ENCODE measurements at regions not wholly inside any gene's neighbourhood (a gene's known extent, or its start where the extent isn't known, plus 50 kb on each side); places are given as distances from the start of the nearest gene placed in this dataset.

DNA sequence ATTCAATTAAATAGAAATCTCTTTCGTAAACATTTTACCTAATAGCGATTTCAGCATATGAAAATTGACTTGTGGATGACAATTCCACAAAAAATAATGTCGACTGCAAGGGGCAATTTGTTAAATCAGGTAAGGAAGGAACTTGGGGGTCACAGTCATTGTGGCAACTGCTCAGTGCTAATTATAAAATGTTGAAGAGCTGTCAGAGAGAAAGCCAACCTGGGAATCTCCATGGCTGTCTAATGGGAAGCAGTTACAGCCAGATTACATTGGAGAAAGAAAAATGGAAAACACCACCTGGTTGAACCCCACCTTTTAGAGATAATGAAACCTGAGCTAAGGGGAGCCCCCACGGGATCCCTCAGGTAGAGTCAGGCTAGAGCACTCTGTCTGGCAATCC, 373.9 kb downstream of the FOXO1 start:
- no peaks in the 10 kb centered on the region for H3K27me3 ChIP-seq
- H3K4me3 ChIP-seq, result no peak overlapping the region
- no peak overlapping the region for H3K27ac ChIP-seq
- 67 to 75% methylated on average over 4 of the region's 4 CpGs for WGBS, 2 donors
- peaks cover 0 to 7% (median 0%) of the 10 kb centered on the region in 9 donors for H3K4me1 ChIP-seq
- H3K36me3 ChIP-seq, result no peaks in the 10 kb centered on the region
- DNase-seq (no peak), ATAC-seq (peak in 5 of 8 donors; percentile 29 to 77 (median 48))
- H3K9me3 ChIP-seq, result peaks cover 0 to 21% (median 10%) of the 10 kb centered on the region in 11 donors
- intact Hi-C loops (cut with DNase I), result no loop called here
- TF ChIP-seq, protein P1, sequence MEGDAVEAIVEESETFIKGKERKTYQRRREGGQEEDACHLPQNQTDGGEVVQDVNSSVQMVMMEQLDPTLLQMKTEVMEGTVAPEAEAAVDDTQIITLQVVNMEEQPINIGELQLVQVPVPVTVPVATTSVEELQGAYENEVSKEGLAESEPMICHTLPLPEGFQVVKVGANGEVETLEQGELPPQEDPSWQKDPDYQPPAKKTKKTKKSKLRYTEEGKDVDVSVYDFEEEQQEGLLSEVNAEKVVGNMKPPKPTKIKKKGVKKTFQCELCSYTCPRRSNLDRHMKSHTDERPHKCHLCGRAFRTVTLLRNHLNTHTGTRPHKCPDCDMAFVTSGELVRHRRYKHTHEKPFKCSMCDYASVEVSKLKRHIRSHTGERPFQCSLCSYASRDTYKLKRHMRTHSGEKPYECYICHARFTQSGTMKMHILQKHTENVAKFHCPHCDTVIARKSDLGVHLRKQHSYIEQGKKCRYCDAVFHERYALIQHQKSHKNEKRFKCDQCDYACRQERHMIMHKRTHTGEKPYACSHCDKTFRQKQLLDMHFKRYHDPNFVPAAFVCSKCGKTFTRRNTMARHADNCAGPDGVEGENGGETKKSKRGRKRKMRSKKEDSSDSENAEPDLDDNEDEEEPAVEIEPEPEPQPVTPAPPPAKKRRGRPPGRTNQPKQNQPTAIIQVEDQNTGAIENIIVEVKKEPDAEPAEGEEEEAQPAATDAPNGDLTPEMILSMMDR (IDR thresholded peaks at IDR 0.05), result no peak

DNA sequence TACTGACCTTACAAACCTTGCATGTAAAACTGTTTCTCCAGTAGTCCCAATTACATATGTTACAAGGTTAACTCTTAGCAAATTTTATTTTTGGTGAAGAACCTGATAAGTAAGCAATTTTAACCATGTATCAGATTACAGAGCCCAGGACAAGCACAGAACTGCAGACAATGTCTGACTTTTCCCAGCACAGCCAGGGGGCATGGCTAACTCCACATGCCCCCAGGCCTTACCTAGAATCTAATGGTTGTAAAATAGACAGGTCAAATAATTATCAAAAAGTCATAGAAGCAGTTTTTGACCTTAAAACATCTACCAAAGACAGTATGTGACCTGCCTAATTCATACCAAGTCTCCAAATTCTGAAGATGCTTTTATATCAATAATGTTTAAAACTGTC, 364.1 kb downstream of the FOXO1 start:
- no peak for ATAC-seq
- no peak overlapping the region for H3K4me3 ChIP-seq
- no peaks in the 10 kb centered on the region for H3K27me3 ChIP-seq
- H3K27ac ChIP-seq, result no peak overlapping the region
- H3K9me3 ChIP-seq, result peaks cover 0 to 33% (median 6%) of the 10 kb centered on the region in 11 donors
- TF ChIP-seq, protein P1 (IDR thresholded peaks at IDR 0.05), result no peak
- no peak for DNase-seq
- intact Hi-C loops (cut with DNase I), result no loop called here
- no peaks in the 10 kb centered on the region for H3K36me3 ChIP-seq
- H3K4me1 ChIP-seq, result no peaks in the 10 kb centered on the region

DNA sequence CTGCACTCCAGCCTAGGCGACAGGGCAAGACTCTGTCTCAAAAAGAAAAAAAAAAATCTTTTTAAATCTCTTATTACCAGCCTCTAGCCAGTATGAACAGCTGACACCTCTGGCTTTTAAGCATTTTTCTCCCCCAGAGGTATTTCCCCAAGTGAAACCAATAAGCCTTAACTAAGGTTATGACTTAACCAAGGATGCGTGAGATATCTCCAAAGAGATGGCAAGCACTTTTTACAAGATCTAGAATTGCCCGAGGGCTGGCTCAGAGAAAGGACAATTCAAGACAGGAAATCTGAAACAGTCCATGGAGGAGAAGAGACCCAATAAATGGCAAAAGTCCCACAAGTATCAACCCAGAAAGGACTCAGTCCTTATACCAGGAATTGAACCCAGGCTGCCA, 362.1 kb downstream of the FOXO1 start:
- WGBS, 2 donors, result 63 to 81% methylated on average over 3 of the region's 3 CpGs
- Histone ChIP-seq H3K4me1 (no peaks in the 10 kb centered on the region), H3K27ac (no peak overlapping the region), H3K4me3 (no peak overlapping the region), H3K36me3 (no peaks in the 10 kb centered on the region), H3K9me3 (peaks cover 0 to 35% (median 6%) of the 10 kb centered on the region in 11 donors), H3K27me3 (no peaks in the 10 kb centered on the region)
- ATAC-seq, result no peak
- intact Hi-C loops (cut with DNase I), result no loop called here
- DNase-seq, result no peak
- TF ChIP-seq, protein P1 (IDR thresholded peaks at IDR 0.05), result no peak

DNA sequence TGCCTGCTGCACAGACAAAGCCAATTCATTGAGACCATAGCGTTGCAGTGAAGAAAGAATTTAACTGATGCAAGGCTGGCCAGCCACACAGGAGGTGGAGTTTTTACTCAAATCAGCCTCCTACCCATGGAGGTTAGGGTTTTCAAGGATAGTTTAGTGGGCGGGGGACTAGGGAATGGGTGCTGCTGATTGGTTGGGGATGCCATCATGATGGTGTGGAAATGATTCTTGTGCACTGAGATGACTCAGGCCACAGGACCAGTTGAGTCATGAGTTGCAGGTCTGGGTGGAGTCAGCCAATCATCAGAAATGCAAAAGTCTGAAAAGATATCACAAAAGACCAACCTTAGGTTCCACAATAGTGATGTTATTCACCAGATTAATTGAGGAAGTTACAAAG, 359.6 kb downstream of the FOXO1 start:
- Histone ChIP-seq H3K4me1 (peaks cover 0 to 5% (median 0%) of the 10 kb centered on the region in 9 donors), H3K27ac (no peak overlapping the region), H3K9me3 (peaks cover 0 to 22% (median 6%) of the 10 kb centered on the region in 11 donors), H3K4me3 (no peak overlapping the region), H3K27me3 (no peaks in the 10 kb centered on the region), H3K36me3 (no peaks in the 10 kb centered on the region)
- ATAC-seq (no peak), DNase-seq (no peak)
- 98% methylated on average over 2 of the region's 2 CpGs for WGBS, 2 donors
- intact Hi-C loops (cut with DNase I), result no loop called here
- TF ChIP-seq, protein P1 (IDR thresholded peaks at IDR 0.05), result no peak

All from heart right ventricle (tissue), 16 donors.